GM23338 (cell line): ENCODE measurements at regions not wholly inside any gene's neighbourhood (a gene's known extent, or its start where the extent isn't known, plus 50 kb on each side); places are given as distances from the start of the nearest gene placed in this dataset.

Experiments
- ATAC-seq: fragments of 200-7000 bp; cut with Tn5 transposase; 3 replicates; pipeline ENCODE4 v1.9.1; 2020
- DNase-seq: peaks from one replicate; pipeline ENCODE4 v3.0.0-alpha.2; 2015; ENCODE audit warnings: low spot score
- H2AFZ ChIP-seq: fragments of 200-600 bp; sonication (generic); 2 replicates; pipeline ENCODE4 v1.8.0; 2016; ENCODE audit warnings: antibody characterized with exemption, mild to moderate bottlenecking, moderate library complexity
- H3F3A ChIP-seq: fragments of 200-600 bp; sonication (generic); replicated peaks from 2 replicates; pipeline ENCODE4 v1.8.0; 2017; ENCODE audit warnings: antibody characterized with exemption, mixed run types, low read depth
- H3K27ac ChIP-seq: fragments of 200-600 bp; sonication (generic); 2 replicates; pipeline ENCODE4 v1.6.1; 2016; ENCODE audit warnings: low read depth
- H3K27me3 ChIP-seq: fragments of 200-600 bp; sonication (generic); 2 replicates; pipeline ENCODE4 v1.8.0; 2016; ENCODE audit warnings: mild to moderate bottlenecking, mixed run types, moderate library complexity; ENCODE audit not compliant: insufficient read depth
- H3K36me3 ChIP-seq: fragments of 200-600 bp; sonication (generic); 2 replicates; pipeline ENCODE4 v1.8.0; 2016; ENCODE audit warnings: mild to moderate bottlenecking; ENCODE audit not compliant: insufficient read depth
- H3K4me1 ChIP-seq: fragments of 200-600 bp; sonication (generic); 2 replicates; pipeline ENCODE4 v1.8.0; 2016; ENCODE audit warnings: mild to moderate bottlenecking, moderate library complexity; ENCODE audit not compliant: insufficient read depth
- H3K4me2 ChIP-seq: fragments of 200-600 bp; sonication (generic); 2 replicates; pipeline ENCODE4 v1.7.1; 2017; ENCODE audit warnings: mixed run types
- H3K4me3 ChIP-seq: fragments of 200-600 bp; sonication (generic); 2 replicates; pipeline ENCODE4 v1.6.1; 2016; ENCODE audit warnings: mixed run types
- H3K79me2 ChIP-seq: fragments of 200-600 bp; sonication (generic); replicated peaks from 2 replicates; pipeline ENCODE4 v1.8.0; 2017; ENCODE audit warnings: mild to moderate bottlenecking; ENCODE audit not compliant: insufficient read depth
- H3K9me2 ChIP-seq: fragments of 200-600 bp; sonication (generic); 2 replicates; pipeline ENCODE4 v1.8.0; 2017; ENCODE audit not compliant: insufficient read depth
- H4K20me1 ChIP-seq: fragments of 200-600 bp; sonication (generic); replicated peaks from 2 replicates; pipeline ENCODE4 v1.8.0; 2017; ENCODE audit warnings: mild to moderate bottlenecking; ENCODE audit not compliant: insufficient read depth
- H3K27ac Mint-ChIP-seq: 2 replicates; pipeline ENCODE4 v1.8.0; 2020; ENCODE audit warnings: inconsistent platforms, mild to moderate bottlenecking, moderate library complexity, mixed read lengths
- H3K27me3 Mint-ChIP-seq: 3 replicates; pipeline ENCODE4 v1.8.0; 2022; ENCODE audit warnings: low read depth, mild to moderate bottlenecking, moderate library complexity, mixed read lengths, inconsistent platforms; ENCODE audit not compliant: insufficient read depth, poor library complexity
- H3K36me3 Mint-ChIP-seq: 3 replicates; pipeline ENCODE4 v1.8.0; 2021; ENCODE audit warnings: low read depth, mild to moderate bottlenecking, inconsistent platforms, moderate library complexity, mixed read lengths
- H3K4me1 Mint-ChIP-seq: 3 replicates; pipeline ENCODE4 v1.8.0; 2020; ENCODE audit warnings: mild to moderate bottlenecking, inconsistent platforms, mixed read lengths
- H3K4me3 Mint-ChIP-seq: 3 replicates; pipeline ENCODE4 v1.8.0; 2021; ENCODE audit warnings: moderate library complexity, mild to moderate bottlenecking, inconsistent platforms, mixed read lengths
- H3K9me3 Mint-ChIP-seq: 3 replicates; pipeline ENCODE4 v1.8.0; 2020; ENCODE audit warnings: moderate library complexity, mild to moderate bottlenecking, inconsistent platforms, mixed read lengths
- CREB1 ChIP-seq: fragments of 250-450 bp; sonication (Bioruptor Pico); IDR thresholded peaks from 2 replicates; pipeline ENCODE4 v1.5.0; 2020; ENCODE audit warnings: low read depth, mild to moderate bottlenecking, moderate library complexity
- ETS1 ChIP-seq: IDR thresholded peaks from 2 replicates; pipeline ENCODE4 v1.6.1; 2016; ENCODE audit warnings: antibody characterized with exemption
- EZH2 ChIP-seq: fragments of 200-600 bp; sonication (generic); IDR thresholded peaks from one replicate; pipeline ENCODE4 v1.8.0; 2017; ENCODE audit warnings: antibody characterized with exemption, mild to moderate bottlenecking, low read depth; ENCODE audit not compliant: unreplicated experiment
- EZH2phosphoT487 ChIP-seq: fragments of 200-600 bp; sonication (generic); IDR thresholded peaks from one replicate; pipeline ENCODE4 v1.8.1; 2018; ENCODE audit warnings: antibody characterized with exemption; ENCODE audit not compliant: unreplicated experiment
- JUNB ChIP-seq: IDR thresholded peaks from one replicate; pipeline ENCODE4 v1.6.1; 2016; ENCODE audit warnings: antibody characterized with exemption; ENCODE audit not compliant: unreplicated experiment
- NANOG ChIP-seq: IDR thresholded peaks from 2 replicates; pipeline ENCODE4 v1.6.1; 2016; ENCODE audit warnings: antibody characterized with exemption, borderline replicate concordance
- POLR2AphosphoS5 ChIP-seq: IDR thresholded peaks from 2 replicates; pipeline ENCODE4 v1.6.1; 2016; ENCODE audit warnings: antibody characterized with exemption, low read depth
- REST ChIP-seq: IDR thresholded peaks from one replicate; pipeline ENCODE4 v1.6.1; 2018; ENCODE audit warnings: antibody characterized with exemption; ENCODE audit not compliant: unreplicated experiment
- STAT1 ChIP-seq: IDR thresholded peaks from one replicate; pipeline ENCODE4 v1.6.1; 2016; ENCODE audit warnings: antibody characterized with exemption; ENCODE audit not compliant: unreplicated experiment
- ZNF114 ChIP-seq: fragments of 250-450 bp; sonication (Bioruptor Pico); IDR thresholded peaks from 2 replicates; pipeline ENCODE4 v1.5.0; 2020; ENCODE audit warnings: mild to moderate bottlenecking, moderate library complexity
- ZNF331 ChIP-seq: fragments of 250-450 bp; sonication (Bioruptor Pico); IDR thresholded peaks from 2 replicates; pipeline ENCODE4 v1.5.0; 2020; ENCODE audit warnings: low read depth, mild to moderate bottlenecking, moderate library complexity
- ZNF462 ChIP-seq: fragments of 250-450 bp; sonication (Bioruptor Pico); IDR thresholded peaks from 2 replicates; pipeline ENCODE4 v1.5.0; 2020; ENCODE audit warnings: mild to moderate bottlenecking, moderate library complexity
- TF ChIP-seq, protein P1 (sequence below), 2 experiments: fragments of 200-600 bp in 1 of 2; sonication (generic) in 1 of 2; conservative IDR thresholded peaks; 2 replicates each; pipeline versions ENCODE4 v1.5.1 to v1.6.1; 2016 to 2017; ENCODE audit warnings: antibody characterized with exemption in 2 of 2, low read depth in 2 of 2, mild to moderate bottlenecking in 2 of 2, moderate library complexity in 1 of 2

- ATAC-seq (no peak), DNase-seq (no peak)
- TF ChIP-seq ZNF462 (CRISPR knock-in tag) (no peak), NANOG (no peak), CREB1 (CRISPR knock-in tag) (no peak), POLR2AphosphoS5 (no peak), JUNB (no peak), ZNF114 (CRISPR knock-in tag) (no peak), ETS1 (no peak), ZNF331 (no peak), EZH2phosphoT487 (no peak), REST (no peak), EZH2 (no peak), STAT1 (no peak)
- TF ChIP-seq, protein P1, sequence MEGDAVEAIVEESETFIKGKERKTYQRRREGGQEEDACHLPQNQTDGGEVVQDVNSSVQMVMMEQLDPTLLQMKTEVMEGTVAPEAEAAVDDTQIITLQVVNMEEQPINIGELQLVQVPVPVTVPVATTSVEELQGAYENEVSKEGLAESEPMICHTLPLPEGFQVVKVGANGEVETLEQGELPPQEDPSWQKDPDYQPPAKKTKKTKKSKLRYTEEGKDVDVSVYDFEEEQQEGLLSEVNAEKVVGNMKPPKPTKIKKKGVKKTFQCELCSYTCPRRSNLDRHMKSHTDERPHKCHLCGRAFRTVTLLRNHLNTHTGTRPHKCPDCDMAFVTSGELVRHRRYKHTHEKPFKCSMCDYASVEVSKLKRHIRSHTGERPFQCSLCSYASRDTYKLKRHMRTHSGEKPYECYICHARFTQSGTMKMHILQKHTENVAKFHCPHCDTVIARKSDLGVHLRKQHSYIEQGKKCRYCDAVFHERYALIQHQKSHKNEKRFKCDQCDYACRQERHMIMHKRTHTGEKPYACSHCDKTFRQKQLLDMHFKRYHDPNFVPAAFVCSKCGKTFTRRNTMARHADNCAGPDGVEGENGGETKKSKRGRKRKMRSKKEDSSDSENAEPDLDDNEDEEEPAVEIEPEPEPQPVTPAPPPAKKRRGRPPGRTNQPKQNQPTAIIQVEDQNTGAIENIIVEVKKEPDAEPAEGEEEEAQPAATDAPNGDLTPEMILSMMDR (conservative IDR thresholded peaks at IDR 0.05; ENCODE audit: low read depth in 2 of 2): no peak
- Histone ChIP-seq H3K79me2 (no peaks in the 10 kb centered on the region), H3F3A (no peaks in the 10 kb centered on the region), H3K27ac (no peak overlapping the region), H3K36me3 (no peaks in the 10 kb centered on the region), H3K9me2 (peaks cover 8% of the 10 kb centered on the region), H3K4me2 (no peak overlapping the region), H4K20me1 (no peaks in the 10 kb centered on the region), H3K4me3 (no peak overlapping the region), H3K4me1 (peaks cover 8% of the 10 kb centered on the region; the same call in 1 of the 2 replicates), H2AFZ (no peak overlapping the region), H3K27me3 (no peaks in the 10 kb centered on the region)
- Mint-ChIP-seq H3K9me3 (no peaks in the 10 kb centered on the region; the same call in 2 of the 3 replicates), H3K27me3 (no peaks in the 10 kb centered on the region), H3K4me3 (no peak overlapping the region), H3K36me3 (no peaks in the 10 kb centered on the region), H3K27ac (no peak overlapping the region), H3K4me1 (no peaks in the 10 kb centered on the region)
Measured at GRCh38 chr1:94743862-94744261, 76.3 kb upstream of the SLC44A3 start.
